ENCODE measurements at regions not wholly inside any gene's neighbourhood (a gene's known extent, or its start where the extent isn't known, plus 50 kb on each side); places are given as distances from the start of the nearest gene placed in this dataset.

GRCh38 chr5:136689552-136689951 lies 324.2 kb upstream of the TRPC7 start:
- no peak for DNase-seq (ENCODE audit: low read depth in 2 of 2)

- DNase-seq (ENCODE audit: low read depth in 2 of 2): no peak
Observed at GRCh38 chr5:136686192-136686872, 321.0 kb upstream of the TRPC7 start.

GRCh38 chr5:136682986-136683385 lies 317.6 kb upstream of the TRPC7 start:
- DNase-seq (ENCODE audit: low read depth in 2 of 2): no peak

- no peak for DNase-seq (ENCODE audit: low read depth in 2 of 2)
Observed at GRCh38 chr5:136679233-136679632, 313.9 kb upstream of the TRPC7 start.

- DNase-seq (ENCODE audit: low read depth in 2 of 2): no peak
Observed at GRCh38 chr5:136677217-136677616, 311.9 kb upstream of the TRPC7 start.

- DNase-seq (ENCODE audit: low read depth in 2 of 2): no peak
Observed at GRCh38 chr5:136676685-136677084, 311.3 kb upstream of the TRPC7 start.

- no peak for DNase-seq (ENCODE audit: low read depth in 2 of 2)
Observed at GRCh38 chr5:136675769-136676168, 310.4 kb upstream of the TRPC7 start.

GRCh38 chr5:136674178-136674577 lies 308.8 kb upstream of the TRPC7 start:
- DNase-seq (ENCODE audit: low read depth in 2 of 2): no peak

- no peak for DNase-seq (ENCODE audit: low read depth in 2 of 2)
Observed at GRCh38 chr5:136667789-136668188, 302.4 kb upstream of the TRPC7 start.

GRCh38 chr5:136666970-136667620 lies 301.8 kb upstream of the TRPC7 start:
- no peak for DNase-seq (ENCODE audit: low read depth in 2 of 2)

- DNase-seq (ENCODE audit: low read depth in 2 of 2): no peak
Observed at GRCh38 chr5:136665331-136665730, 300.0 kb upstream of the TRPC7 start.

- no peak for DNase-seq (ENCODE audit: low read depth in 2 of 2)
Observed at GRCh38 chr5:136661026-136661425, 295.7 kb upstream of the TRPC7 start.

- no peak for DNase-seq (ENCODE audit: low read depth in 2 of 2)
Observed at GRCh38 chr5:136656811-136657210, 291.5 kb upstream of the TRPC7 start.

GRCh38 chr5:136655468-136655867 lies 290.1 kb upstream of the TRPC7 start:
- DNase-seq (ENCODE audit: low read depth in 2 of 2): no peak

- no peak for DNase-seq (ENCODE audit: low read depth in 2 of 2)
Observed at GRCh38 chr5:136646915-136647314, 281.6 kb upstream of the TRPC7 start.

- DNase-seq (ENCODE audit: low read depth in 2 of 2): no peak
Observed at GRCh38 chr5:136642976-136643375, 277.6 kb upstream of the TRPC7 start.

- DNase-seq (ENCODE audit: low read depth in 2 of 2): no peak
Observed at GRCh38 chr5:136639616-136640015, 274.3 kb upstream of the TRPC7 start.

GRCh38 chr5:136638084-136638483 lies 272.7 kb upstream of the TRPC7 start:
- DNase-seq (ENCODE audit: low read depth in 2 of 2): no peak

GRCh38 chr5:136636001-136636400 lies 270.7 kb upstream of the TRPC7 start:
- no peak for DNase-seq (ENCODE audit: low read depth in 2 of 2)

GRCh38 chr5:136631186-136631585 lies 265.8 kb upstream of the TRPC7 start:
- no peak for DNase-seq (ENCODE audit: low read depth in 2 of 2)

- DNase-seq (ENCODE audit: low read depth in 2 of 2): no peak
Observed at GRCh38 chr5:136629125-136629792, 263.9 kb upstream of the TRPC7 start.

GRCh38 chr5:136626531-136626930 lies 261.2 kb upstream of the TRPC7 start:
- DNase-seq (ENCODE audit: low read depth in 2 of 2): no peak

GRCh38 chr5:136622747-136623146 lies 257.4 kb upstream of the TRPC7 start:
- no peak for DNase-seq (ENCODE audit: low read depth in 2 of 2)
